ENCODE measurements at regions not wholly inside any gene's neighbourhood (a gene's known extent, or its start where the extent isn't known, plus 50 kb on each side); places are given as distances from the start of the nearest gene placed in this dataset.
"Not testable (repeated sequence)": the region's sequence is repeated elsewhere in the genome, so short reads cannot be mapped to it uniquely, and the experiment has no call there.

DNA sequence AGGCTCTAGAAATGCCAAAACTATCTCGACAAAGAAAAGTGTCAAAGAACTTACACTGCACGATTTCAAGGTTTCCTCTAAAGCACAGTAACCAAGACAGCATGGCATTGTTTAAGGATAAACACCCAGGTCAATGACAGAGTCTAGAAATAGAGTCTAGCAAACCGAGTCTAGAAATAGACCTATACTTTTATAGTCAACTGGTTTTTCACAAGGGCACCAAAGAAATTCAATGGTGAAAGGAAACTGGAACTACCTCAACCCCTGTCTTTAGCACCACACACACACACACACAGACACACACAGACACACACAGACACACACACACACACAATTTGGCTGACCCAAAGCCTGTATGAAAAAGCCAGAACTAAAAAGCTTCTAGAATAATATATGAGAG lies 67.1 kb upstream of the PGBD5 start:
- TF ChIP-seq, protein P1, sequence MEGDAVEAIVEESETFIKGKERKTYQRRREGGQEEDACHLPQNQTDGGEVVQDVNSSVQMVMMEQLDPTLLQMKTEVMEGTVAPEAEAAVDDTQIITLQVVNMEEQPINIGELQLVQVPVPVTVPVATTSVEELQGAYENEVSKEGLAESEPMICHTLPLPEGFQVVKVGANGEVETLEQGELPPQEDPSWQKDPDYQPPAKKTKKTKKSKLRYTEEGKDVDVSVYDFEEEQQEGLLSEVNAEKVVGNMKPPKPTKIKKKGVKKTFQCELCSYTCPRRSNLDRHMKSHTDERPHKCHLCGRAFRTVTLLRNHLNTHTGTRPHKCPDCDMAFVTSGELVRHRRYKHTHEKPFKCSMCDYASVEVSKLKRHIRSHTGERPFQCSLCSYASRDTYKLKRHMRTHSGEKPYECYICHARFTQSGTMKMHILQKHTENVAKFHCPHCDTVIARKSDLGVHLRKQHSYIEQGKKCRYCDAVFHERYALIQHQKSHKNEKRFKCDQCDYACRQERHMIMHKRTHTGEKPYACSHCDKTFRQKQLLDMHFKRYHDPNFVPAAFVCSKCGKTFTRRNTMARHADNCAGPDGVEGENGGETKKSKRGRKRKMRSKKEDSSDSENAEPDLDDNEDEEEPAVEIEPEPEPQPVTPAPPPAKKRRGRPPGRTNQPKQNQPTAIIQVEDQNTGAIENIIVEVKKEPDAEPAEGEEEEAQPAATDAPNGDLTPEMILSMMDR (IDR thresholded peaks at IDR 0.05; ENCODE audit: control extremely low read depth, extremely low read depth, low read depth, missing control alignments), result no peak
- DNase-seq (ENCODE audit: extremely low spot score), result no peak
- ChIA-PET POLR2A (no interaction called here), CTCF (no interaction called here)

- ChIA-PET CTCF (interaction anchor here (0.8 kb wide), 1 partner anchor 45 kb away, joined by 3 read pairs; no protein-coding TSS in a partner anchor), POLR2A (no interaction called here)
- no peak for DNase-seq (ENCODE audit: extremely low spot score)
- TF ChIP-seq, protein P1 (IDR thresholded peaks at IDR 0.05; ENCODE audit: control extremely low read depth, extremely low read depth, low read depth, missing control alignments), result no peak
Measured at GRCh38 chr1:230490436-230490835, 64.3 kb upstream of the PGBD5 start.

DNA sequence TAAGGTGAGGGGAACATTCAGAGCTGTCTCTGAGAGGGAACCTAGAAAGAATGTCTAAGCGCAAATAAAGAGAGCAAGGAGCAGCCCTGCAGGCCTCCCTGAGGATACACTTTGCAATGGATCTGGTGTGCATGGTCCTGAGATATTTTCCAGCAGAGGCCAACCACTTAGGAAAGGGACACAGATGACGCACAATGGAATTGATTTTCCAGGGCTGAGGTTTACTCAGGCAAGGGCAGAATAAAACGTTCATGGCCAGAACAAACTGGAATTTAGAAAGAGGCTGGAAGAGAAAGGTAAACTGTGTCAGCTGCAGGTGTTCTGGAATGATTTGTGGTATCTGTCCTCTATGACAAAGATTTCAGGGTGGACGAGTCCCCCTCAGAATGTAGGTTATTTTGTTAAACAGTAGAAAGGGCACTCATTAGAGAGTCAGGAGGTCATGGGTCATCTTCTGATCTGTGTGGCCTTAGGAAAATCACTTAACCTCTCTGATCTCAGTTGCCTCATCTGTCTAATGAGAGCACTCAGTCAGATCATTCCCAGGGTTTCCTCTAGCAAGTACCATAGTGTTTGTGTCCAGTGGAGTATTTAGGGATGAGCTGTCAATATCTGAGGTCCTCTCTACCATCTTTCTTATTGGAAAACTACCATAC lies 61.8 kb upstream of the PGBD5 start:
- POLR2A ChIA-PET, result no interaction called here
- CTCF ChIA-PET, result no interaction called here

DNA sequence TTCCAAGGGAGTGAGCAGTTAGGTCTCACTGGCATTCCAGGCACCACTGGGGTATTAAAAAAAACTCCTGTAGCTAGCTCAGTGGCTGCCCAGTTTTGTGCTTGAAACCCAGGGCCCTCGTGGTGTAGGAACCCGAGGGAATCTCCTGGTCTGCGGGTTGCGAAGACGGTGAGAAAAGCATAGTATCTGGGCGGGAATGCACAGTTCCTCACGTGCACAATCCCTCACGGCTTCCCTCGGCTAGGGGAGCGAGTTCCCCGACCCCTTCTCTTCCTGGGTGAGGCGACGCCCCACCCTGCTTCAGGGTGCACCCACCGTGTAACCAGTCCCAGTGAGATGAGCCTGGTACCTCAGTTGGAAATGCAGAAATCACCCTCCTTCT lies 50.5 kb upstream of the PGBD5 start:
- CTCF ChIA-PET, result no interaction called here
- TF ChIP-seq, protein P1 (IDR thresholded peaks at IDR 0.05; ENCODE audit: control extremely low read depth, extremely low read depth, low read depth, missing control alignments), result no peak
- DNase-seq (ENCODE audit: extremely low spot score), result no peak
- POLR2A ChIA-PET, result no interaction called here

More for the DNA sequence above, 61.8 kb upstream of the PGBD5 start:
- DNase-seq (ENCODE audit: extremely low spot score), result no peak
- TF ChIP-seq, protein P1 (IDR thresholded peaks at IDR 0.05; ENCODE audit: control extremely low read depth, extremely low read depth, low read depth, missing control alignments), result no peak

- POLR2A ChIA-PET; DNase-seq (ENCODE audit: extremely low spot score); CTCF ChIA-PET: not testable (repeated sequence)
Measured at GRCh38 chr1:230475856-230476621, 49.9 kb upstream of the PGBD5 start.
